Endodermal cell (in vitro differentiated cells): ENCODE measurements at regions not wholly inside any gene's neighbourhood (a gene's known extent, or its start where the extent isn't known, plus 50 kb on each side); places are given as distances from the start of the nearest gene placed in this dataset.
A peak's percentile ranks its signal among the peaks of the same experiment; 100 is the strongest.

Source experiments
- DNase-seq: peaks from one replicate; pipeline ENCODE4 v3.0.0-alpha.2; 2017
- H3K27ac ChIP-seq: 2 replicates; pipeline ENCODE4 v1.5.1; 2013; ENCODE audit warnings: mild to moderate bottlenecking, low read depth, low read length, moderate library complexity
- H3K27me3 ChIP-seq: 2 replicates; pipeline ENCODE4 v1.6.1; 2013; ENCODE audit warnings: mild to moderate bottlenecking, low read length, moderate library complexity; ENCODE audit not compliant: insufficient read depth, control insufficient read depth, poor library complexity, severe bottlenecking
- H3K36me3 ChIP-seq: 2 replicates; pipeline ENCODE4 v1.7.0; 2013; ENCODE audit warnings: mild to moderate bottlenecking, low read length, moderate library complexity; ENCODE audit not compliant: control insufficient read depth, insufficient read depth
- H3K4me1 ChIP-seq: one replicate; pipeline ENCODE4 v1.7.0; 2013; ENCODE audit warnings: low read length; ENCODE audit not compliant: control insufficient read depth, insufficient read depth
- H3K4me3 ChIP-seq: 2 replicates; pipeline ENCODE4 v1.5.1; 2013; ENCODE audit warnings: mild to moderate bottlenecking, low read length, moderate library complexity
- H3K9ac ChIP-seq: 2 replicates; pipeline ENCODE4 v1.6.1; 2013; ENCODE audit warnings: mild to moderate bottlenecking, low read length, moderate library complexity; ENCODE audit not compliant: poor library complexity, severe bottlenecking; ENCODE audit errors: extremely low read depth
- H3K9me3 ChIP-seq: 2 replicates; pipeline ENCODE4 v1.6.1; 2013; ENCODE audit warnings: mild to moderate bottlenecking, low read length, moderate library complexity; ENCODE audit not compliant: control insufficient read depth
- H3K27ac Mint-ChIP-seq: 2 replicates; pipeline ENCODE4 v1.8.0; 2020; ENCODE audit warnings: mixed read lengths
- H3K27me3 Mint-ChIP-seq: 2 replicates; pipeline ENCODE4 v1.8.0; 2021; ENCODE audit warnings: mild to moderate bottlenecking, mixed read lengths; ENCODE audit not compliant: insufficient read depth
- H3K36me3 Mint-ChIP-seq: 2 replicates; pipeline ENCODE4 v1.8.0; 2020; ENCODE audit warnings: low read depth, mixed read lengths
- H3K4me1 Mint-ChIP-seq: 2 replicates; pipeline ENCODE4 v1.8.0; 2020; ENCODE audit warnings: mixed read lengths
- H3K4me3 Mint-ChIP-seq: 2 replicates; pipeline ENCODE4 v1.8.0; 2020; ENCODE audit warnings: mild to moderate bottlenecking, moderate library complexity, mixed read lengths
- H3K9me3 Mint-ChIP-seq: 2 replicates; pipeline ENCODE4 v1.8.0; 2020; ENCODE audit warnings: mild to moderate bottlenecking, mixed read lengths
- CTCF ChIP-seq: fragments of 200-600 bp; sonication (generic); conservative IDR thresholded peaks from 2 replicates; pipeline ENCODE4 v1.5.0; 2021; ENCODE audit warnings: antibody characterized with exemption, mild to moderate bottlenecking
- WGBS, 2 experiments: methylation state at CpG; one replicate each; pipeline versions ENCODE4 v1.1.5 to v1.1.7; 2013; ENCODE audit warnings: missing lambda C conversion rate in 2 of 2, mixed read lengths in 1 of 2; ENCODE audit not compliant: insufficient coverage in 1 of 2, insufficient read length in 1 of 2; 5-methylcytosine and 5-hydroxymethylcytosine counted together

- Histone ChIP-seq H3K4me1 (no peaks in the 10 kb centered on the region), H3K9ac (no peak overlapping the region), H3K9me3 (no peaks in the 10 kb centered on the region), H3K4me3 (no peak overlapping the region), H3K36me3 (no peaks in the 10 kb centered on the region), H3K27ac (no peak overlapping the region), H3K27me3 (no peaks in the 10 kb centered on the region)
- Mint-ChIP-seq H3K27ac (no peak overlapping the region), H3K9me3 (no peaks in the 10 kb centered on the region), H3K4me3 (no peak overlapping the region), H3K36me3 (no peaks in the 10 kb centered on the region), H3K27me3 (no peaks in the 10 kb centered on the region), H3K4me1 (peaks cover 4% of the 10 kb centered on the region)
- 79 to 100% methylated on average over 1 to 4 of the region's 4 CpGs for WGBS, 2 experiments
- DNase-seq, result peak; percentile 62
- TF ChIP-seq CTCF, result peak; percentile 78
Measured at GRCh38 chr12:125455556-125455955, 390.3 kb downstream of the AACS start.

GRCh38 chr12:125458552-125459268, 393.5 kb downstream of the AACS start:
- H3K36me3 Mint-ChIP-seq, result no peaks in the 10 kb centered on the region
- Histone ChIP-seq H3K36me3 (no peaks in the 10 kb centered on the region), H3K9ac (no peak overlapping the region), H3K4me1 (no peaks in the 10 kb centered on the region), H3K27ac (no peak overlapping the region), H3K27me3 (no peaks in the 10 kb centered on the region), H3K4me3 (no peak overlapping the region), H3K9me3 (no peaks in the 10 kb centered on the region)
- H3K4me1 Mint-ChIP-seq, result peaks cover 4% of the 10 kb centered on the region
- no peak overlapping the region for H3K27ac Mint-ChIP-seq
- no peak overlapping the region for H3K4me3 Mint-ChIP-seq
- no peak for TF ChIP-seq CTCF
- no peaks in the 10 kb centered on the region for H3K9me3 Mint-ChIP-seq
- H3K27me3 Mint-ChIP-seq, result no peaks in the 10 kb centered on the region
- peak; percentile 50 for DNase-seq
- WGBS, 2 experiments, result 89 to 90% methylated on average over 7 to 11 of the region's 11 CpGs

- H3K9ac ChIP-seq, result no peak overlapping the region
- 95 to 100% methylated on average over 4 to 5 of the region's 5 CpGs for WGBS, 2 experiments
- no peaks in the 10 kb centered on the region for H3K27me3 ChIP-seq
- Mint-ChIP-seq H3K4me3 (no peak overlapping the region), H3K4me1 (no peaks in the 10 kb centered on the region), H3K9me3 (no peaks in the 10 kb centered on the region), H3K27ac (no peak overlapping the region), H3K36me3 (no peaks in the 10 kb centered on the region), H3K27me3 (no peaks in the 10 kb centered on the region)
- no peaks in the 10 kb centered on the region for H3K4me1 ChIP-seq
- no peaks in the 10 kb centered on the region for H3K36me3 ChIP-seq
- H3K4me3 ChIP-seq, result no peak overlapping the region
- H3K9me3 ChIP-seq, result no peaks in the 10 kb centered on the region
- TF ChIP-seq CTCF, result no peak
- H3K27ac ChIP-seq, result no peak overlapping the region
- no peak for DNase-seq
Measured at GRCh38 chr12:125461831-125462230, 396.6 kb downstream of the AACS start.
